SU-DHL-6 (cell line): ENCODE measurements at regions not wholly inside any gene's neighbourhood (a gene's known extent, or its start where the extent isn't known, plus 50 kb on each side); places are given as distances from the start of the nearest gene placed in this dataset.

ENCODE experiments used
- H2AFZ ChIP-seq: fragments of 200-600 bp; sonication (generic); 2 replicates; pipeline ENCODE4 v1.6.1; 2014; ENCODE audit warnings: low read depth, mild to moderate bottlenecking, moderate library complexity, mixed read lengths, antibody characterized with exemption, low read length; ENCODE audit not compliant: severe bottlenecking
- H3F3A ChIP-seq: fragments of 200-600 bp; shearing (Covaris generic); 2 replicates; pipeline ENCODE4 v1.6.0; 2016; ENCODE audit warnings: antibody characterized with exemption, mild to moderate bottlenecking; ENCODE audit not compliant: insufficient read depth
- H3K27ac ChIP-seq: fragments of 200-600 bp; sonication (generic); 2 replicates; pipeline ENCODE4 v1.5.1; 2016; ENCODE audit warnings: low read depth, mild to moderate bottlenecking, low read length, moderate library complexity, mixed read lengths
- H3K27me3 ChIP-seq: fragments of 200-600 bp; sonication (generic), shearing (Covaris generic); 2 replicates; pipeline ENCODE4 v1.6.0; 2014; ENCODE audit warnings: mild to moderate bottlenecking, low read length
- H3K36me3 ChIP-seq: fragments of 200-600 bp; sonication (generic); 2 replicates; pipeline ENCODE4 v1.6.1; 2014; ENCODE audit warnings: mild to moderate bottlenecking, low read length, mixed read lengths
- H3K4me2 ChIP-seq: fragments of 300-600, 200-600 bp; shearing (Covaris generic), sonication (generic); 2 replicates; pipeline ENCODE4 v1.6.0; 2014; ENCODE audit warnings: low read length, low read depth, mild to moderate bottlenecking; ENCODE audit not compliant: poor library complexity, severe bottlenecking
- H3K4me3 ChIP-seq: fragments of 200-600 bp; sonication (generic); 2 replicates; pipeline ENCODE4 v1.5.1; 2014; ENCODE audit warnings: antibody characterized with exemption, low read length, mild to moderate bottlenecking, mixed read lengths; ENCODE audit not compliant: insufficient read depth, poor library complexity, severe bottlenecking
- H3K79me2 ChIP-seq: fragments of 200-600 bp; sonication (generic); 2 replicates; pipeline ENCODE4 v1.6.1; 2014; ENCODE audit warnings: mild to moderate bottlenecking, low read length, moderate library complexity; ENCODE audit not compliant: insufficient read depth
- H3K9ac ChIP-seq: fragments of 200-600 bp; sonication (generic); 2 replicates; pipeline ENCODE4 v1.7.0; 2014; ENCODE audit warnings: mild to moderate bottlenecking, low read length
- H3K9me2 ChIP-seq: fragments of 200-600 bp; sonication (generic); replicated peaks from 2 replicates; pipeline ENCODE4 v1.6.1; 2014; ENCODE audit warnings: low read length; ENCODE audit not compliant: insufficient read depth
- H3K9me3 ChIP-seq: fragments of 200-600 bp; sonication (generic); 2 replicates; pipeline ENCODE4 v1.6.1; 2014; ENCODE audit warnings: low read length, mixed read lengths; ENCODE audit not compliant: insufficient read depth
- H4K20me1 ChIP-seq: fragments of 200-600 bp; sonication (generic); 2 replicates; pipeline ENCODE4 v1.6.1; 2014; ENCODE audit warnings: low read depth, mild to moderate bottlenecking, antibody characterized with exemption, low read length, moderate library complexity, mixed read lengths
- EZH2phosphoT487 ChIP-seq: fragments of 200-600 bp; sonication (generic), shearing (Covaris generic); conservative IDR thresholded peaks from 2 replicates; pipeline ENCODE4 v1.6.1; 2018; ENCODE audit warnings: mild to moderate bottlenecking, antibody characterized with exemption, low read length, moderate library complexity, mixed read lengths
- TF ChIP-seq, protein P1 (sequence below): fragments of 200-600 bp; sonication (generic); IDR thresholded peaks from one replicate; pipeline ENCODE4 v1.5.1; 2017; ENCODE audit warnings: antibody characterized with exemption, mild to moderate bottlenecking, low read length, moderate library complexity; ENCODE audit not compliant: insufficient read depth, poor library complexity, severe bottlenecking

- 0 out of 2 replicates have a peak, but pooled peaks cover 2% of the 10 kb centered on the region for H3K27me3 ChIP-seq
- no peak overlapping the region for H2AFZ ChIP-seq
- no peaks in the 10 kb centered on the region for H4K20me1 ChIP-seq
- no peak overlapping the region for H3K4me3 ChIP-seq
- no peak overlapping the region for H3K27ac ChIP-seq
- no peaks in the 10 kb centered on the region for H3K36me3 ChIP-seq
- H3K9me3 ChIP-seq, result no peaks in the 10 kb centered on the region
- TF ChIP-seq EZH2phosphoT487, result no peak
- TF ChIP-seq, protein P1, sequence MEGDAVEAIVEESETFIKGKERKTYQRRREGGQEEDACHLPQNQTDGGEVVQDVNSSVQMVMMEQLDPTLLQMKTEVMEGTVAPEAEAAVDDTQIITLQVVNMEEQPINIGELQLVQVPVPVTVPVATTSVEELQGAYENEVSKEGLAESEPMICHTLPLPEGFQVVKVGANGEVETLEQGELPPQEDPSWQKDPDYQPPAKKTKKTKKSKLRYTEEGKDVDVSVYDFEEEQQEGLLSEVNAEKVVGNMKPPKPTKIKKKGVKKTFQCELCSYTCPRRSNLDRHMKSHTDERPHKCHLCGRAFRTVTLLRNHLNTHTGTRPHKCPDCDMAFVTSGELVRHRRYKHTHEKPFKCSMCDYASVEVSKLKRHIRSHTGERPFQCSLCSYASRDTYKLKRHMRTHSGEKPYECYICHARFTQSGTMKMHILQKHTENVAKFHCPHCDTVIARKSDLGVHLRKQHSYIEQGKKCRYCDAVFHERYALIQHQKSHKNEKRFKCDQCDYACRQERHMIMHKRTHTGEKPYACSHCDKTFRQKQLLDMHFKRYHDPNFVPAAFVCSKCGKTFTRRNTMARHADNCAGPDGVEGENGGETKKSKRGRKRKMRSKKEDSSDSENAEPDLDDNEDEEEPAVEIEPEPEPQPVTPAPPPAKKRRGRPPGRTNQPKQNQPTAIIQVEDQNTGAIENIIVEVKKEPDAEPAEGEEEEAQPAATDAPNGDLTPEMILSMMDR, result no peak
- no peaks in the 10 kb centered on the region for H3K79me2 ChIP-seq
- no peak overlapping the region for H3K4me2 ChIP-seq
- H3K9me2 ChIP-seq, result no peaks in the 10 kb centered on the region
- H3F3A ChIP-seq, result no peaks in the 10 kb centered on the region
- no peak overlapping the region for H3K9ac ChIP-seq
Observed at GRCh38 chr19:30082168-30082567, 140.1 kb downstream of the URI1 start.

DNA sequence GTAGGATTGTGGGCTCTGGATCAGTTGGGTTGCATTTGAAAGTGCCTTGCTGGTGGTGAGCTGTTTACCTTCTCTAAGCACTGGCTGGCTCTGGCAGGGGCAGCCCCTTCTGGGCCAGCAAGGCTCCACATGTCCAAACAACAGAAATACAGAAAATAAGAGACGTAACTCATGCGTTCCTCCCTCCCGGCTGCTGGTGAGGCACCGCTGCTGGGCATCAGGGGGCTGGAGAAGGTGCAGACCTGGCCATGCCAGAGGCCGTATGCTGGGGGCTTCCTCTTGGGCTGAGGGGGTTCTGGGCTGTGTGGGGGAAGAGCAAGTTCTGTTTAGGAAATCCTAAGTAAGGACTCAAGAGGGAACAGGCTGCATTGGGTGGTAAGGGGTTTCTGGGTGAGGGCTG is 140.6 kb downstream of the URI1 start:
- Histone ChIP-seq H3K9me3 (no peaks in the 10 kb centered on the region), H3K9me2 (no peaks in the 10 kb centered on the region), H2AFZ (no peak overlapping the region), H3K27ac (no peak overlapping the region), H3K9ac (no peak overlapping the region), H3K36me3 (no peaks in the 10 kb centered on the region), H4K20me1 (no peaks in the 10 kb centered on the region), H3K79me2 (no peaks in the 10 kb centered on the region), H3K27me3 (0 out of 2 replicates have a peak, but pooled peaks cover 2% of the 10 kb centered on the region), H3K4me3 (no peak overlapping the region), H3F3A (no peaks in the 10 kb centered on the region), H3K4me2 (no peak overlapping the region)
- TF ChIP-seq, protein P1, result no peak
- TF ChIP-seq EZH2phosphoT487, result no peak

GRCh38 chr19:30083125-30083681 is 141.2 kb downstream of the URI1 start:
- Histone ChIP-seq H3F3A (no peaks in the 10 kb centered on the region), H3K27ac (no peak overlapping the region), H3K9ac (no peak overlapping the region), H2AFZ (no peak overlapping the region), H3K4me3 (no peak overlapping the region), H3K79me2 (no peaks in the 10 kb centered on the region), H4K20me1 (no peaks in the 10 kb centered on the region), H3K27me3 (0 out of 2 replicates have a peak, but pooled peaks cover 2% of the 10 kb centered on the region), H3K4me2 (no peak overlapping the region), H3K9me3 (no peaks in the 10 kb centered on the region), H3K36me3 (no peaks in the 10 kb centered on the region), H3K9me2 (no peaks in the 10 kb centered on the region)
- TF ChIP-seq, protein P1, result no peak
- TF ChIP-seq EZH2phosphoT487, result no peak
